Fibroblast of pulmonary artery (primary cell): ENCODE measurements at regions not wholly inside any gene's neighbourhood (a gene's known extent, or its start where the extent isn't known, plus 50 kb on each side); places are given as distances from the start of the nearest gene placed in this dataset.

Experiments used
- DNase-seq: peaks from one replicate; pipeline ENCODE4 v3.0.0-alpha.2; 2010; ENCODE audit warnings: low read depth
- H3K4me3 ChIP-seq: replicated peaks from 2 replicates; pipeline ENCODE4 v1.5.1; 2011; ENCODE audit warnings: low read depth, mild to moderate bottlenecking, control low read depth, low read length, moderate library complexity
- TF ChIP-seq, protein P1 (sequence below): IDR thresholded peaks from 2 replicates; pipeline ENCODE4 v1.5.1; 2011; ENCODE audit warnings: mild to moderate bottlenecking, control low read depth, low read length, inconsistent platforms; ENCODE audit errors: missing control alignments

DNA sequence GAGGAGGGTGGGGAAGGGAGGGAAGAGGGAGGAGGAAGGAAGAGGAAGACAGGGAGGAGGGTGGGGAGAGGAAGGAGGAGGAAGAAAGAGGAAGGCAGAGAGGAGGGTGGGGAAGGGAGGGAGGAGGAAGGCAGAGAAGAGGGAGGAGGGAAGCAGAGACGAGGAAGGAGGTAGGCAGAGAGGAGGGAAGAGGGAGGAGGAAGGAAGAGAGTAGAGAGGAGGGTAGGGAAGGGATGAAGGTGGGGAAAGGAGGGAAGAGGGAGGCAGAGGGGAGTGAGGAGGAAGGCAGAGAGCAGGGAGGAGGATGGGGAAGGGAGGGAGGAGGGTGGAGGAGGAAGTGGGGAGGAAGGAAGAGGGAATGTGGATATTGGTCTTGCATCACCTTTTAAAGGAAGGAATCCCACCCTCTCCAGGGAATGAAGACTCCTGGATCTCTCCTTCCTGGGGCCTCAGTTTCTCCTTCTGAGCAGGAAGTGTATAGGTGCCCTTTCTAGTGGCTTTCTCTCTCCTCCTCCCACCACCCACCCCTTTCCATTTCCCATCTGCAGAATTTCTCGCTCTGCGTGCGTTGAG lies 188.9 kb upstream of the ZNF618 start:
- DNase-seq, result no peak
- no peak overlapping the region for H3K4me3 ChIP-seq
- TF ChIP-seq, protein P1, sequence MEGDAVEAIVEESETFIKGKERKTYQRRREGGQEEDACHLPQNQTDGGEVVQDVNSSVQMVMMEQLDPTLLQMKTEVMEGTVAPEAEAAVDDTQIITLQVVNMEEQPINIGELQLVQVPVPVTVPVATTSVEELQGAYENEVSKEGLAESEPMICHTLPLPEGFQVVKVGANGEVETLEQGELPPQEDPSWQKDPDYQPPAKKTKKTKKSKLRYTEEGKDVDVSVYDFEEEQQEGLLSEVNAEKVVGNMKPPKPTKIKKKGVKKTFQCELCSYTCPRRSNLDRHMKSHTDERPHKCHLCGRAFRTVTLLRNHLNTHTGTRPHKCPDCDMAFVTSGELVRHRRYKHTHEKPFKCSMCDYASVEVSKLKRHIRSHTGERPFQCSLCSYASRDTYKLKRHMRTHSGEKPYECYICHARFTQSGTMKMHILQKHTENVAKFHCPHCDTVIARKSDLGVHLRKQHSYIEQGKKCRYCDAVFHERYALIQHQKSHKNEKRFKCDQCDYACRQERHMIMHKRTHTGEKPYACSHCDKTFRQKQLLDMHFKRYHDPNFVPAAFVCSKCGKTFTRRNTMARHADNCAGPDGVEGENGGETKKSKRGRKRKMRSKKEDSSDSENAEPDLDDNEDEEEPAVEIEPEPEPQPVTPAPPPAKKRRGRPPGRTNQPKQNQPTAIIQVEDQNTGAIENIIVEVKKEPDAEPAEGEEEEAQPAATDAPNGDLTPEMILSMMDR, result no peak

DNA sequence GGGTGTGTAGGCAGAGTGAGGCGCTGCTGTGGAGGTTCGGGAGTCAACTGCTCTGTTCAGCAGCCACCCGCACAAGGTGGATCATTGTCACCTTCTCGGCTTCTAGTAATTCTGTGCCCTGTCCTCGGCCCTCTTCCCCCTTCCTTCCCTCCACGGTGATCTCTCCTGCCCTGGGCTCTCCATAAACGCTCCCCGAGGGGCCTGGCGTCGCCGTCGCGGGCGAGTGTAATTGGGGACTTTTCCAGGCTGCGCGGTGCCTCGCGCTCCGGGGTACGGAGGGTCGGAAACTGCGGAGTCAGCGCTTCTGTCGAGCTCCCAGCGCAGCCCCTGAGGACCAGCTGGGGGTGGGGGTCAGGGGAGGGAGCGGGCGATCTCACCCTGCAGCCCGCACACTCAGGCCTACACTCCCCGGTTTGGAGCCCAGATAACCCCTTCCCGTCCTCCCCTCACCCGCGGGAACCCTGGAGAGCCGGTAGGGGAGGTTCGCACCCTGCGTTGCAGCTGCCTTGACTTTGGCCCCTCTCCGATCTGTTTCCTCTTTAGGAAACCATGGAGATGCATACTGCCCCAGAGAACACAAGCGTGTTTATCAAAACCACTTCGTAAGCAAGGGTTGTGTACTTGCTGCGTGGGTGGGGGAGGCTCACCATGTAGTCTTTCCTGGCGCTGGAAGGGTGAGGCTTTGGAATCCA lies 188.3 kb upstream of the ZNF618 start:
- no peak overlapping the region for H3K4me3 ChIP-seq
- peak; percentile 53 for DNase-seq
- TF ChIP-seq, protein P1, result no peak

DNA sequence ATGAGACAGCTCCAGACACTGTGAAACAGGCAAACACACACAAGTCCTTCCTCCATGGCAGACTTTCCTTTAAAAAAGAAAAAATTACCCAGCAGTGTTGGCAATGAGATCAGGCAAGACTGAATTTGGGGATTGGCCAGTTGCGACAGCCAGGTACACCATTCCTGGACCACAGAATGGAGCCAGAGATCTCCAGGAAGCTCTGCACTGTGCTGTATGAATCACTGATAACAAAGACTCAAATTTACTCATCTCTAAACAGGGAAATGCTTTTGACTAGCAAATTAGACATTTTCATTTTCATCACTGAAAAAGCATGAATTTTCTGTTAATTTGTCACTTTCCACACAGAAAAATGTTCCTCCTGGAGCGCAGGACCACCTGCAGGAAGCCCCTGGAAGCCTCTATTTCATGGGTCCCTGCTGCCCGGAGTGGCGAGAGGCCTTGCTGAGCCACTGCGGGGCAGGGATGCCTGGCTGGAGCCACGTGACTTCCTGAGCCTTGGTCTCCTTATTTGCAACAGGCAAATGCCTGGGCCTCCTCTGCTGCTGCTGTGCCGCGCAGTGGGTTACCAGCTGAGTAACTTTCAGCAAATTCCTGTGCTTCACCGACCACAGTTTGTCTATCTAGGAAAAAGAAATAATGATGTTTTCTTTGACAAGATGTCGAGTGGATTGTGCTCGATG lies 185.9 kb upstream of the ZNF618 start:
- TF ChIP-seq, protein P1, result no peak
- no peak overlapping the region for H3K4me3 ChIP-seq
- DNase-seq, result no peak

DNA sequence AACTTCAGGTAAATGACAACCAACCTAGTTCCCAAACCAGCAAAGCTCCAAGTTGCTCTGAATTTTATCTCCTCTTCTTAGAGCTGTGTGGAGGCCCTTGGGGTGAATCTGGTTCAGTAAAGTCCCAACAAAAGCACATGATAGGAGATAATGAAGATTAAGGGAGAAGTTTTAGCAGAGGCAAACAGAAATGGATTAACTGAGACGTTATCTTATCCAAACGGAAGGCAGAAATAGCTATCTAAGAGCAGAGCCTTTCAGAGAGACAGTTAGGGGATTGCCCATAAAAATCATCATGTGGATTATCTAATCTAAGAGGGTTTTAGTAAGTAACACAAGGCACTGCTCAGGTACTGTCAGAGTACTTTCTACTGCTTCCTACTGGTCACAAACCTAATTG lies 183.9 kb upstream of the ZNF618 start:
- DNase-seq, result no peak
- no peak overlapping the region for H3K4me3 ChIP-seq
- TF ChIP-seq, protein P1, result no peak

DNA sequence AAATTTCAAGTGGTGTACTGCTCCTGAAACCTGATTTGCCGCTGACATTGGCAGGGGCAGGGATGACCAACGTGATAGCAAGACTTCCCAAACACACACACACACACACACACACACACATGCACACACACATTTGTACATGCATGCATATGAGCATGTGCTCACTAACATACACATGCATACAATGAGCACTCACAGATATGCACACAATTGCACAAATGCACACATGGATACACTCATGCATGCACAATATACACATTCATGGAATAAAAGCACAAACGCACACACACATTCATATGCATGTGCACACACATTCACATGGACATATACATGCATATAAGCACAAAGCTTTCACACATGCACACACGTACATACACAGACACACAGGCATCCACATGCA lies 181.2 kb upstream of the ZNF618 start:
- TF ChIP-seq, protein P1, result no peak
- H3K4me3 ChIP-seq, result no peak overlapping the region
- no peak for DNase-seq

DNA sequence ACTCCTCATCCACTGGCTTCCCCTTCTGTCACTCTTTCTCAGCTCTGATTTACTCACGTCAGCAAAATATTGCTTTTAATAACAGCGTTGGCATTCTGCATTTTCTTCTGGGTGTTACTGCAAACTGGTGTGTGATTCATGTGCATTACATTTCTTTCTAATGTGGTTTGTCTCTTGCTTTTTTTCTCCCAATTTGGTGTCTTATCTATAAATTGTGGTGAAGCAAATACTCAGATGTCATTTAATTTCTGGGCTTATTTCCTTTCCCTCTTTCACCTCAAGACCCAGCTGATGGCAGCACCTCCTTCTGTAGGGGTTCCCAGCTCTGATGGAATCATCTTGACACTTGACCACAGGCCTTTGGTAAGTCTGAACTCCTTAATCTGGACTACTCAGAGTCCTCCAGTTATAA lies 180.7 kb upstream of the ZNF618 start:
- H3K4me3 ChIP-seq, result no peak overlapping the region
- no peak for DNase-seq
- TF ChIP-seq, protein P1, result no peak
